Stimulated activated CD4-positive, alpha-beta T cell treated with anti-CD3 and anti-CD28 coated beads, TNF-alpha, amount 100 ng/mL, for 24 hours (primary cell): ENCODE measurements at regions not wholly inside any gene's neighbourhood (a gene's known extent, or its start where the extent isn't known, plus 50 kb on each side); places are given as distances from the start of the nearest gene placed in this dataset.

Source experiments
- DNase-seq, 3 experiments: peaks; one replicate each; pipeline ENCODE4 v3.0.0-alpha.2; 2020; ENCODE audit warnings: low read depth in 3 of 3

- no peak for DNase-seq
These were observed 196.1 kb downstream of the ANAPC1 start for GRCh38 chr2:111687911-111688310.

- DNase-seq = no peak
These were observed 195.5 kb downstream of the ANAPC1 start for GRCh38 chr2:111688482-111688881.

GRCh38 chr2:111689174-111689573 is 194.8 kb downstream of the ANAPC1 start:
- DNase-seq = no peak

GRCh38 chr2:111689941-111690340 is 194.1 kb downstream of the ANAPC1 start:
- no peak for DNase-seq

- no peak for DNase-seq
These were observed 192.7 kb downstream of the ANAPC1 start for GRCh38 chr2:111691164-111691875.

GRCh38 chr2:111692311-111692710 is 191.7 kb downstream of the ANAPC1 start:
- no peak for DNase-seq

- DNase-seq = no peak
These were observed 189.3 kb downstream of the ANAPC1 start for GRCh38 chr2:111694700-111695101.

GRCh38 chr2:111695441-111696007 is 188.5 kb downstream of the ANAPC1 start:
- DNase-seq = no peak

- no peak for DNase-seq
These were observed 187.8 kb downstream of the ANAPC1 start for GRCh38 chr2:111696226-111696625.

GRCh38 chr2:111697560-111697959 is 186.4 kb downstream of the ANAPC1 start:
- DNase-seq = no peak

- no peak for DNase-seq
These were observed 185.9 kb downstream of the ANAPC1 start for GRCh38 chr2:111698089-111698488.

GRCh38 chr2:111698743-111699554 is 185.0 kb downstream of the ANAPC1 start:
- peak; percentile 22 to 54 (median 27) for DNase-seq

GRCh38 chr2:111701266-111701665 is 182.7 kb downstream of the ANAPC1 start:
- no peak for DNase-seq

- no peak for DNase-seq
These were observed 182.2 kb downstream of the ANAPC1 start for GRCh38 chr2:111701798-111702118.

- peak; percentile 19 to 56 (median 52) for DNase-seq
These were observed 181.7 kb downstream of the ANAPC1 start for GRCh38 chr2:111702119-111702803.

- DNase-seq = no peak
These were observed 181.2 kb downstream of the ANAPC1 start for GRCh38 chr2:111702804-111703196.

GRCh38 chr2:111703759-111704158 is 180.2 kb downstream of the ANAPC1 start:
- DNase-seq = no peak

GRCh38 chr2:111704246-111704645 is 179.7 kb downstream of the ANAPC1 start:
- no peak for DNase-seq

- DNase-seq = no peak
These were observed 178.8 kb downstream of the ANAPC1 start for GRCh38 chr2:111705239-111705638.

- peak in 2 of 3 experiments; percentile 28 to 64 for DNase-seq
These were observed 178.2 kb downstream of the ANAPC1 start for GRCh38 chr2:111705711-111706336.

GRCh38 chr2:111706481-111707001 is 177.5 kb downstream of the ANAPC1 start:
- DNase-seq = no peak

- DNase-seq = no peak
These were observed 176.3 kb downstream of the ANAPC1 start for GRCh38 chr2:111707700-111708099.
